ENCODE measurements at regions not wholly inside any gene's neighbourhood (a gene's known extent, or its start where the extent isn't known, plus 50 kb on each side); places are given as distances from the start of the nearest gene placed in this dataset.
A peak's percentile ranks its signal among the peaks of the same experiment; 100 is the strongest.

GRCh38 chr5:56440871-56441740 lies 208.0 kb upstream of the ANKRD55 start (continued):
- TF ChIP-seq ZSCAN31 (CRISPR knock-in tag; IDR thresholded peaks at IDR 0.05; ENCODE audit: low read depth) (peak; percentile 44; the same call in 1 of the 2 replicates), ZNF629 (CRISPR knock-in tag; conservative IDR thresholded peaks at IDR 0.05) (no peak), GATA4 (IDR thresholded peaks at IDR 0.05; ENCODE audit: borderline replicate concordance, low read depth) (no peak), ZMYM3 (CRISPR knock-in tag; IDR thresholded peaks at IDR 0.05) (no peak), ERF (CRISPR knock-in tag; IDR thresholded peaks at IDR 0.05) (peak; percentile 73), ZNF704 (CRISPR knock-in tag; IDR thresholded peaks at IDR 0.05; ENCODE audit: borderline replicate concordance) (no peak), ZNF75D (CRISPR knock-in tag; IDR thresholded peaks at IDR 0.05; ENCODE audit: borderline replicate concordance) (no peak), U2AF1 (optimal IDR thresholded peaks at IDR 0.05; ENCODE audit: low read depth, low read length) (no peak), SYNCRIP (IDR thresholded peaks at IDR 0.05; ENCODE audit: insufficient read depth, low read depth, low read length) (no peak), RAD51 (IDR thresholded peaks at IDR 0.05; ENCODE audit: borderline replicate concordance) (no peak), HNRNPLL (IDR thresholded peaks at IDR 0.05; ENCODE audit: low read depth, low read length, poor library complexity, severe bottlenecking) (no peak), ZNF639 (CRISPR knock-in tag; conservative IDR thresholded peaks at IDR 0.05) (no peak), ZNF816 (CRISPR knock-in tag; IDR thresholded peaks at IDR 0.05; ENCODE audit: borderline replicate concordance) (no peak), PCBP1 (IDR thresholded peaks at IDR 0.05; ENCODE audit: borderline replicate concordance, low read depth, low read length) (no peak), SNAPC2 (CRISPR knock-in tag; IDR thresholded peaks at IDR 0.05) (no peak), ZNF790 (CRISPR knock-in tag; IDR thresholded peaks at IDR 0.05; ENCODE audit: borderline replicate concordance) (no peak), ZBED4 (CRISPR knock-in tag; IDR thresholded peaks at IDR 0.05; ENCODE audit: borderline replicate concordance) (no peak), CBFB (CRISPR knock-in tag; IDR thresholded peaks at IDR 0.05) (no peak), RARA (CRISPR knock-in tag; IDR thresholded peaks at IDR 0.05) (peak; percentile 75), TFAP4 (IDR thresholded peaks at IDR 0.05; ENCODE audit: borderline replicate concordance, low read depth) (no peak), ZNF30 (CRISPR knock-in tag; IDR thresholded peaks at IDR 0.05) (no peak), MXI1 (IDR thresholded peaks at IDR 0.05; ENCODE audit: borderline replicate concordance, low read depth, low read length) (peak; percentile 40; the same call in 1 of the 3 replicates), ZNF740 (CRISPR knock-in tag; IDR thresholded peaks at IDR 0.05) (no peak)

All from HepG2 (cell line).